ENCODE measurements at regions not wholly inside any gene's neighbourhood (a gene's known extent, or its start where the extent isn't known, plus 50 kb on each side); places are given as distances from the start of the nearest gene placed in this dataset.
A peak's percentile ranks its signal among the peaks of the same experiment; 100 is the strongest.

DNA sequence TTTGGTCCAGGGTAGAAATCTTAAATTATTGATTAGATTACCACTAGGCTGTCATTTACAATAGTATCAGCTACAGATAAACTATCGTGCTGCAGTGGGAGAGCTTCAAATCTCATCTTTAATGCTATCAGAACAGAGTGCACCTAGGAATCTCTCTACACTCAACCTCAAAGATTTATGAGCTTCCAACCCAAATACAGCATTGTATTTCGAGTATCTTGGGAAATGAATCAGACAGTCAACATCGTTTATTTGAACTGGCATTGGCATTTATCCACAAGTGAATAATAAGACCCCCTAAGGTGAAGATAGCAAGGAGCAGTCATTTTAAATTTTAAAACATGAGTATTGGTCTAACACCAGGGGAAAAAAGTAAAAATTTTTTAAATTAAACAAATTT, 1203.2 kb downstream of the CDH12 start:
- H3K4me3 ChIP-seq (ENCODE audit: low read depth, low read length) = no peak overlapping the region
- TF ChIP-seq, protein P1, sequence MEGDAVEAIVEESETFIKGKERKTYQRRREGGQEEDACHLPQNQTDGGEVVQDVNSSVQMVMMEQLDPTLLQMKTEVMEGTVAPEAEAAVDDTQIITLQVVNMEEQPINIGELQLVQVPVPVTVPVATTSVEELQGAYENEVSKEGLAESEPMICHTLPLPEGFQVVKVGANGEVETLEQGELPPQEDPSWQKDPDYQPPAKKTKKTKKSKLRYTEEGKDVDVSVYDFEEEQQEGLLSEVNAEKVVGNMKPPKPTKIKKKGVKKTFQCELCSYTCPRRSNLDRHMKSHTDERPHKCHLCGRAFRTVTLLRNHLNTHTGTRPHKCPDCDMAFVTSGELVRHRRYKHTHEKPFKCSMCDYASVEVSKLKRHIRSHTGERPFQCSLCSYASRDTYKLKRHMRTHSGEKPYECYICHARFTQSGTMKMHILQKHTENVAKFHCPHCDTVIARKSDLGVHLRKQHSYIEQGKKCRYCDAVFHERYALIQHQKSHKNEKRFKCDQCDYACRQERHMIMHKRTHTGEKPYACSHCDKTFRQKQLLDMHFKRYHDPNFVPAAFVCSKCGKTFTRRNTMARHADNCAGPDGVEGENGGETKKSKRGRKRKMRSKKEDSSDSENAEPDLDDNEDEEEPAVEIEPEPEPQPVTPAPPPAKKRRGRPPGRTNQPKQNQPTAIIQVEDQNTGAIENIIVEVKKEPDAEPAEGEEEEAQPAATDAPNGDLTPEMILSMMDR (IDR thresholded peaks at IDR 0.05; ENCODE audit: low read depth, low read length) = no peak
- TF ChIP-seq MYC (IDR thresholded peaks at IDR 0.05; ENCODE audit: low read depth, low read length) = no peak
- TF ChIP-seq, protein P2, sequence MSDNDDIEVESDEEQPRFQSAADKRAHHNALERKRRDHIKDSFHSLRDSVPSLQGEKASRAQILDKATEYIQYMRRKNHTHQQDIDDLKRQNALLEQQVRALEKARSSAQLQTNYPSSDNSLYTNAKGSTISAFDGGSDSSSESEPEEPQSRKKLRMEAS (IDR thresholded peaks at IDR 0.05; ENCODE audit: low read depth, low read length) = no peak
- TF ChIP-seq POLR2A (IDR thresholded peaks at IDR 0.05; ENCODE audit: extremely low read depth, insufficient read length) = no peak
- DNase-seq (ENCODE audit: low read depth) = no peak

DNA sequence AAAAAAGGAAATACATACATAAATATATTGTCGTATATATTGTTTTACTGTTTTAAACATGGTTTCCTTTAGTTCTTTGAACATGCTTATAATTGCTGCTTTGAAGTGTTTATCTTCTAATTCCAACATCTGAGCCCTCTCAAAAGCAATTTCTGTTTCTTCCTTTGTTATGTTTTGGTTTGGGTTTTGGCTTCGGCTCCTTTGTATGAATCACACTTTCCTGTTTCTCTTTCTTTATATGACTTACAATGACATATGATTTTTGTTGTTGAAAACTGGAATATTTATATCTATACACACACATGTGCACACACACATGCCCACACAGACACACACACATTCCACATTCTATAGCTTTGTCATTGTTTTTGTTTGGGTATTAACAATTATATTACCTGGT, 1206.7 kb downstream of the CDH12 start:
- no peak for TF ChIP-seq MYC (IDR thresholded peaks at IDR 0.05; ENCODE audit: low read depth, low read length)
- no peak for TF ChIP-seq POLR2A (IDR thresholded peaks at IDR 0.05; ENCODE audit: extremely low read depth, insufficient read length)
- TF ChIP-seq, protein P2 (IDR thresholded peaks at IDR 0.05; ENCODE audit: low read depth, low read length) = no peak
- TF ChIP-seq, protein P1 (IDR thresholded peaks at IDR 0.05; ENCODE audit: low read depth, low read length) = no peak
- no peak for DNase-seq (ENCODE audit: low read depth)
- no peak overlapping the region for H3K4me3 ChIP-seq (ENCODE audit: low read depth, low read length)

DNA sequence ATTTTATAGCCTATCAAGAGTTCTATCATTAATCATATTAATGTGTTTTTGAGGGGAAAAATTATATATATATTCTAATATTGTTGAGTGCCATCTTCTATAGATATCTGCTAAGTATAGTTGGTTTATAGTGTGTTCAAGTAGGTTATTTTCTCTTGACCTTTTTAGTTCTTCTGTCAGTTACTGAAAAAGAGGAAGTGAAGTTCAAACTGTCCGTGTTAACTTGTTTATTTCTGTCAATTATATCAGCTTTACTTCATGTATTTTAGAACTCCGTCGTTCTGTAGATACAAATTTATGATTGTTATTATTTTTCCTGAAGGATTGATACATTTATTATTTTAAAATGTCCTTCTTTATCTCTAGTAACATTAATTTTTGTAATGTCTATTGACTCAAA, 1209.1 kb downstream of the CDH12 start:
- TF ChIP-seq, protein P1 (IDR thresholded peaks at IDR 0.05; ENCODE audit: low read depth, low read length) = no peak
- TF ChIP-seq, protein P2 (IDR thresholded peaks at IDR 0.05; ENCODE audit: low read depth, low read length) = no peak
- TF ChIP-seq MYC (IDR thresholded peaks at IDR 0.05; ENCODE audit: low read depth, low read length) (no peak), POLR2A (IDR thresholded peaks at IDR 0.05; ENCODE audit: extremely low read depth, insufficient read length) (no peak)
- DNase-seq (ENCODE audit: low read depth) = peak; percentile 27
- H3K4me3 ChIP-seq (ENCODE audit: low read depth, low read length) = no peak overlapping the region

DNA sequence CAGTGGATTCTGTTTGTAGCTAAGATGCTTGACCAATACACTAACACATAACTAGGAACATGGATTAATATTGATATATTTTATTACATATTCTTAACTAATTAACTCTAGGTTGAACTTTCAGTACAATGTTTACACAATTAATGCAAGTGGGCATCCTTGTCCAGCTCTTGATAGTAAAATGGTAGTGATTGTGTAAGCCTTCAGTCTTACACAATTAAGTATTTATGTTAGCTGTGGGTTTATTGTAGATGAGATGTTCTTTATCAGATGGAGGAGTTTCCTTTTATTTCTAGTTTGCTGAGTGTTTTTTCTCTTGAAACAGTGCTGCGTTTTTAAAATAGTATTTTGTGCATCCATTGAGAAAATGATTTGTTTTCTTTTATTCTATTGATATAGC, 1210.8 kb downstream of the CDH12 start:
- H3K4me3 ChIP-seq (ENCODE audit: low read depth, low read length) = no peak overlapping the region
- no peak for TF ChIP-seq MYC (IDR thresholded peaks at IDR 0.05; ENCODE audit: low read depth, low read length)
- no peak for TF ChIP-seq POLR2A (IDR thresholded peaks at IDR 0.05; ENCODE audit: extremely low read depth, insufficient read length)
- TF ChIP-seq, protein P2 (IDR thresholded peaks at IDR 0.05; ENCODE audit: low read depth, low read length) = no peak
- TF ChIP-seq, protein P1 (IDR thresholded peaks at IDR 0.05; ENCODE audit: low read depth, low read length) = no peak
- no peak for DNase-seq (ENCODE audit: low read depth)

DNA sequence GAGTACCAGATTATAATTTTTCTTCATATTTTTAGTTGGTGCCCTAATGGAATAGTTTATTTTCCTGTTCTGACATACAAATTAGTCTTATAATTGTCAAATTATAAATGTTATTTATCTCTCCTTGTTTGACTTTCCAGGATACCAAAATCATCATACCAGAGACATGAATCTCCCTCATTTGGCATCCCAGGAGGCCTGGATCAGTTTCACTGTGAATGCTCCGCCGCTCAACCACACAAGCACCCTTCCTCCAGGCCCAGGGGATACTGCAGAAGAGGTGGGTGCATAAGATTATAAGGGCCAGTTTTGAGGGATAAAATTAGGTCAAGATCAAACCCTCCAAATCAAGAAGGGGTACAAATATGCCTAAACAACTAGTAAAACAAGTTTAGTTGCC, 1229.3 kb downstream of the CDH12 start:
- DNase-seq (ENCODE audit: low read depth) = no peak
- H3K4me3 ChIP-seq (ENCODE audit: low read depth, low read length) = no peak overlapping the region
- TF ChIP-seq, protein P2 (IDR thresholded peaks at IDR 0.05; ENCODE audit: low read depth, low read length) = no peak
- TF ChIP-seq, protein P1 (IDR thresholded peaks at IDR 0.05; ENCODE audit: low read depth, low read length) = no peak
- TF ChIP-seq POLR2A (IDR thresholded peaks at IDR 0.05; ENCODE audit: extremely low read depth, insufficient read length) = no peak
- TF ChIP-seq MYC (IDR thresholded peaks at IDR 0.05; ENCODE audit: low read depth, low read length) = no peak
